ENCODE measurements at regions not wholly inside any gene's neighbourhood (a gene's known extent, or its start where the extent isn't known, plus 50 kb on each side); places are given as distances from the start of the nearest gene placed in this dataset.

GRCh38 chr21:18152371-18152770, 92.3 kb upstream of the CHODL start:
- TF ChIP-seq GABPA (IDR thresholded peaks at IDR 0.05; ENCODE audit: borderline replicate concordance, insufficient read depth, low read length) (no peak), RAD21 (IDR thresholded peaks at IDR 0.05 in 1 of 2, conservative IDR thresholded peaks at IDR 0.05 in 1 of 2; ENCODE audit: low read depth in 2 of 2, low read length in 2 of 2) (no peak), BRCA1 (IDR thresholded peaks at IDR 0.05; ENCODE audit: low read depth, low read length) (no peak), POLR2AphosphoS5 (IDR thresholded peaks at IDR 0.05; ENCODE audit: low read depth, low read length) (no peak), CHD2 (IDR thresholded peaks at IDR 0.05; ENCODE audit: low read length) (no peak), CTCF (IDR thresholded peaks at IDR 0.05; ENCODE audit: control extremely low read depth in 1 of 3, insufficient read depth in 1 of 3, low read depth in 1 of 3, low read length in 3 of 3) (no peak), SUZ12 (IDR thresholded peaks at IDR 0.05; ENCODE audit: low read length) (no peak), SP2 (IDR thresholded peaks at IDR 0.05; ENCODE audit: low read length) (no peak), MAX (IDR thresholded peaks at IDR 0.05) (no peak), TCF12 (IDR thresholded peaks at IDR 0.05; ENCODE audit: low read depth, low read length) (no peak)
